HL-60 (cell line): ENCODE measurements at regions not wholly inside any gene's neighbourhood (a gene's known extent, or its start where the extent isn't known, plus 50 kb on each side); places are given as distances from the start of the nearest gene placed in this dataset.

ENCODE experiments used
- CTCF ChIP-seq: IDR thresholded peaks from one replicate; pipeline ENCODE4 v1.5.1; 2011; ENCODE audit warnings: low read length, control low read depth, inconsistent platforms; ENCODE audit not compliant: insufficient read depth
- GABPA ChIP-seq: IDR thresholded peaks from 2 replicates; pipeline ENCODE4 v1.6.1; 2012; ENCODE audit warnings: low read depth
- POLR2AphosphoS5 ChIP-seq: IDR thresholded peaks from 2 replicates; pipeline ENCODE4 v1.6.1; 2012; ENCODE audit warnings: low read depth
- REST ChIP-seq: IDR thresholded peaks from 2 replicates; pipeline ENCODE4 v1.6.1; 2012; ENCODE audit warnings: low read depth; ENCODE audit not compliant: insufficient replicate concordance

GRCh38 chr3:10628891-10629670, 123.7 kb upstream of the ATP2B2 start:
- TF ChIP-seq POLR2AphosphoS5, result no peak
- TF ChIP-seq CTCF, result no peak
- TF ChIP-seq REST, result no peak
- no peak for TF ChIP-seq GABPA
